Stimulated activated effector memory CD8-positive, alpha-beta T cell treated with anti-CD3 and anti-CD28 coated beads, Interleukin-12 subunit alpha, Interleukin-12 subunit beta, amount 100 ng/mL, for 72 hours (primary cell): ENCODE measurements at regions not wholly inside any gene's neighbourhood (a gene's known extent, or its start where the extent isn't known, plus 50 kb on each side); places are given as distances from the start of the nearest gene placed in this dataset.

ENCODE experiments used
- ATAC-seq: fragments of 150-1000 bp; cut with Tn5 transposase; 2 replicates; pipeline ENCODE4 v1.10.0; 2021
- DNase-seq, 2 donors: peaks; one replicate each; pipeline ENCODE4 v3.0.0; 2021 to 2022; ENCODE audit warnings: low spot score in 2 of 2
- H3K27ac Mint-ChIP-seq: one replicate; pipeline ENCODE4 v1.8.0; 2022; ENCODE audit warnings: mild to moderate bottlenecking, mixed read lengths
- H3K36me3 Mint-ChIP-seq: one replicate; pipeline ENCODE4 v1.8.0; 2022; ENCODE audit warnings: mild to moderate bottlenecking, mixed read lengths
- H3K4me1 Mint-ChIP-seq: one replicate; pipeline ENCODE4 v1.8.0; 2022; ENCODE audit warnings: mixed read lengths
- H3K4me3 Mint-ChIP-seq: one replicate; pipeline ENCODE4 v1.8.0; 2022; ENCODE audit warnings: mild to moderate bottlenecking, mixed read lengths
- H3K9me3 Mint-ChIP-seq: one replicate; pipeline ENCODE4 v1.8.0; 2022; ENCODE audit warnings: mixed read lengths

DNA sequence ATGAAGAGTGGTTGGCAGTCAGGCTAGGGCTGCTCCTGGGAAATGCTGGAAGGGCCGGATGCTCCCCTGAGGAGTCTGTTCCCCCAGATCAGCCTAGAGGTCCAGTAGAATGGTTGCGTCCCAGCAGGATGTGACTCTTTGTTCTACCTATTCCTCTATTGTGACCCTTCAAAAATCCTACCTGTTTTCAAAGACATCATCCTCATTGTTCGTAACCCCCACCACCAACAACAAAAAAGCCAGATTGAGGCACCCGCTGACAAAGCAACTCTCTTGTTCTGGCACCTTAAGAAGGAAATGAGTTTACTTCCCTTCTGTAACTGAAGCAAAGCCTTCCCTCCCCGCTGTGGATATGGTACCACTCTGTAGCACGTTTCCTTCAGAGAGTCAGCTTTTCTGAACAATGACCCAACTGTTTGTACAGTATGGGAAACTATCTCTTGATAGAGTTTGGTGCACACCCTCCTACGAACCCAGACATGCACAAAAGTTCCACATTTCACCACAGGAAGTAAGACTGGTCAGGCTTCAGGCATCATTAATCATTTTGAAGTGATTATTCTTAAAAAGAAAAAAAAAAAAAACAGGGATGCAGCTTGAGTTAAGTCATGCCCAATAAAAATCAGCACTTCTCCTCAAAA is 207.2 kb downstream of the ENC1 start:
- no peak overlapping the region for H3K4me3 Mint-ChIP-seq
- ATAC-seq (no peak), DNase-seq (no peak)
- H3K9me3 Mint-ChIP-seq = no peaks in the 10 kb centered on the region
- no peak overlapping the region for H3K27ac Mint-ChIP-seq
- no peaks in the 10 kb centered on the region for H3K4me1 Mint-ChIP-seq
- no peaks in the 10 kb centered on the region for H3K36me3 Mint-ChIP-seq

GRCh38 chr5:74432721-74433120 is 207.8 kb downstream of the ENC1 start:
- H3K9me3 Mint-ChIP-seq = no peaks in the 10 kb centered on the region
- H3K27ac Mint-ChIP-seq = no peak overlapping the region
- no peaks in the 10 kb centered on the region for H3K36me3 Mint-ChIP-seq
- no peak for ATAC-seq
- no peak overlapping the region for H3K4me3 Mint-ChIP-seq
- DNase-seq = no peak
- H3K4me1 Mint-ChIP-seq = no peaks in the 10 kb centered on the region

DNA sequence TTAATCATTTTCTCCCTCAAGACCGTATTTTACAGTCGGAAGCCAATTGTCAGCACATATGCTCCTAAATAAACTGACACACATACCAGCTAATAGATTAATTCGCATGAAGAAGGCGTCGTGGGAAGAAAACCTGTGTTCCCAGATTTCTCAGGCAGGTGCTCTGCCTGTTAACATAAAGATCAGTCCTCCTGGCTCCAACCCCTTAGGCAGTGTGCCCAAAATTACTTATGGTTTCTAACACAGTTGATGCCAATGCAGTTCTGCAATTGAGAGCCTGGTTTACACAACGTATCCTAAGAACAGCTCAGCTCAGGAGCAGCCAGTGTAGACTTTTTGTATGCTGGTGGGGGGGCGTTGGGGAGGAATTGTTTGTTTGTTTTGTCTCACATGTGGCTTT is 208.3 kb downstream of the ENC1 start:
- H3K4me3 Mint-ChIP-seq = no peak overlapping the region
- ATAC-seq (no peak), DNase-seq (no peak)
- no peak overlapping the region for H3K27ac Mint-ChIP-seq
- no peaks in the 10 kb centered on the region for H3K4me1 Mint-ChIP-seq
- H3K9me3 Mint-ChIP-seq = no peaks in the 10 kb centered on the region
- no peaks in the 10 kb centered on the region for H3K36me3 Mint-ChIP-seq

- Mint-ChIP-seq H3K36me3 (no peaks in the 10 kb centered on the region), H3K9me3 (no peaks in the 10 kb centered on the region), H3K27ac (no peak overlapping the region), H3K4me3 (no peak overlapping the region), H3K4me1 (no peaks in the 10 kb centered on the region)
- no peak for DNase-seq
- ATAC-seq = no peak
These were observed 209.2 kb downstream of the ENC1 start for GRCh38 chr5:74431290-74431669.

GRCh38 chr5:74430631-74431289 is 209.8 kb downstream of the ENC1 start:
- no peaks in the 10 kb centered on the region for H3K9me3 Mint-ChIP-seq
- DNase-seq (no peak), ATAC-seq (no peak)
- no peaks in the 10 kb centered on the region for H3K4me1 Mint-ChIP-seq
- H3K4me3 Mint-ChIP-seq = no peak overlapping the region
- no peak overlapping the region for H3K27ac Mint-ChIP-seq
- H3K36me3 Mint-ChIP-seq = no peaks in the 10 kb centered on the region

GRCh38 chr5:74429495-74429894 is 211.0 kb downstream of the ENC1 start:
- DNase-seq (no peak), ATAC-seq (no peak)
- no peak overlapping the region for H3K4me3 Mint-ChIP-seq
- no peaks in the 10 kb centered on the region for H3K36me3 Mint-ChIP-seq
- H3K27ac Mint-ChIP-seq = no peak overlapping the region
- no peaks in the 10 kb centered on the region for H3K9me3 Mint-ChIP-seq
- H3K4me1 Mint-ChIP-seq = no peaks in the 10 kb centered on the region

- Mint-ChIP-seq H3K36me3 (no peaks in the 10 kb centered on the region), H3K9me3 (no peaks in the 10 kb centered on the region), H3K27ac (no peak overlapping the region), H3K4me3 (no peak overlapping the region), H3K4me1 (no peaks in the 10 kb centered on the region)
- no peak for DNase-seq
- no peak for ATAC-seq
These were observed 211.7 kb downstream of the ENC1 start for GRCh38 chr5:74428876-74429275.

- no peak for DNase-seq
These were observed 212.3 kb downstream of the ENC1 start for GRCh38 chr5:74428275-74428674.

GRCh38 chr5:74426506-74426905 is 214.0 kb downstream of the ENC1 start:
- DNase-seq (no peak), ATAC-seq (no peak)
- Mint-ChIP-seq H3K4me1 (no peaks in the 10 kb centered on the region), H3K9me3 (peaks cover 2% of the 10 kb centered on the region), H3K27ac (no peak overlapping the region), H3K4me3 (no peak overlapping the region), H3K36me3 (no peaks in the 10 kb centered on the region)

More at GRCh38 chr5:74428275-74428674, 212.3 kb downstream of the ENC1 start:
- H3K36me3 Mint-ChIP-seq = no peaks in the 10 kb centered on the region
- no peaks in the 10 kb centered on the region for H3K9me3 Mint-ChIP-seq
- no peak overlapping the region for H3K4me3 Mint-ChIP-seq
- no peak overlapping the region for H3K27ac Mint-ChIP-seq
- H3K4me1 Mint-ChIP-seq = no peaks in the 10 kb centered on the region
- no peak for ATAC-seq

GRCh38 chr5:74424162-74424868 is 216.2 kb downstream of the ENC1 start:
- DNase-seq = no peak
- no peaks in the 10 kb centered on the region for H3K36me3 Mint-ChIP-seq
- H3K27ac Mint-ChIP-seq = no peak overlapping the region
- peaks cover 2% of the 10 kb centered on the region for H3K9me3 Mint-ChIP-seq
- H3K4me1 Mint-ChIP-seq = no peaks in the 10 kb centered on the region
- no peak for ATAC-seq
- H3K4me3 Mint-ChIP-seq = no peak overlapping the region

DNA sequence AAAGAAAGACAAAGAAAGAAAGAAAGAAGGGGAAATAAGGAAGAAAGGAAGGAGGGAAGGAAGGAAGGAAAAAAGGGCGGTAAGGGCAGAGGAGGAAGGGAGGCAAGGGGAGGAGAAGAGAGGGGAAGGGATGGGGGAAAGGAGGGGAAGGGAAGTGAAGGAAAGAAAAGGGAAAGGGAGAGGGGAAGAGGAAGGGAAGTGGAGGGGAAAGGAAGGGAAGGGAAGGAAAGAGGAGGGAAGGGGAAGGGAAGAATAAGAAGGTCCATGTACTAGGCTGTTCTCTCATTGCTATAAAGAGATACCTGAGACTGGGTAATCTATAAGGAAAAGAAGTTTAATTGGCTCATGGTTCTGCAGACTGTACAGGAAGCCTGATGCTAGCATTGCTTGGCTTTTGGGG is 217.1 kb downstream of the ENC1 start:
- no peaks in the 10 kb centered on the region for H3K36me3 Mint-ChIP-seq

DNA sequence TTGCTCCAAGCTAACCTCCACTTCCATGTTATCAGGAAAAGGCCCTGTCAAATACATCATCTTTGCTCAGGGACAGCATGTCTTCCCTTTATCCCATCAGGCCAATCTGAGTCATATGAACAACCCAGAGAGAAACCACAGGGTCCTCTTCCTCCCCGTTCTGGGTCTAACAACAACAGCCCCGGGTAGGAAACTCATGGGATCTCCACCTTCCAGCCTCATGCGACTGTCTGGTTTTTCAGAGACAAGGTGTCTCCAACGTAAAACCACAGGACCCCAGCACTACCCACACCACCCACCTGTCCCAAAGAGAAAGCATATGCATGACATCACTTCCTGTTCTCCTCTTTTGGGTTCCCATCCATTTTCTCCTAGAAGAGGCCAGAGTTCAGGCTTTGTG is 217.9 kb downstream of the ENC1 start:
- no peak for ATAC-seq

More for the DNA sequence above, 217.1 kb downstream of the ENC1 start:
- no peak overlapping the region for H3K4me3 Mint-ChIP-seq
- H3K27ac Mint-ChIP-seq = no peak overlapping the region
- no peak for DNase-seq
- H3K4me1 Mint-ChIP-seq = no peaks in the 10 kb centered on the region
- H3K9me3 Mint-ChIP-seq = peaks cover 2% of the 10 kb centered on the region
- no peak for ATAC-seq

DNA sequence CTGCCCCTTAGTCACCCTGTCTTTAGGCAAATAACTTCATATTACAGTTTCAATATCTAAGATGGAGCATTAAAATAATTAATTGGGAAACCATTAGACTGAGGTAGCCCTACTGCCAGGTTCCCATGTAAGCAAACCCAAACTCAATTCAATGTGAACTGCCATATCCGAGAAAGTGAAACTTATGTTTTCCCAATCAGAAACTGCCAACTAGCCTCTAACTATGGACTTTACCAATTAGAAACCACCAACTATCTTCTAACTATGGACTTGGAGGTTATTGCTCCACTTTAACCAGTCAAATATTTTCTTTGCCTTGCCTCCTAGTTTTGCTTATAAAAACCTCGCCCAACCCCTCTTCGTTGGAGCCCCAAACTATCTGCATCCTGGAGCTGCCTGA is 218.5 kb downstream of the ENC1 start:
- Mint-ChIP-seq H3K27ac (no peak overlapping the region), H3K4me1 (no peaks in the 10 kb centered on the region), H3K36me3 (no peaks in the 10 kb centered on the region), H3K4me3 (no peak overlapping the region), H3K9me3 (peaks cover 2% of the 10 kb centered on the region)
- ATAC-seq (no peak), DNase-seq (no peak)

More for the DNA sequence above, 217.9 kb downstream of the ENC1 start:
- H3K36me3 Mint-ChIP-seq = no peaks in the 10 kb centered on the region
- H3K27ac Mint-ChIP-seq = no peak overlapping the region
- no peak for DNase-seq
- H3K9me3 Mint-ChIP-seq = peaks cover 2% of the 10 kb centered on the region
- no peak overlapping the region for H3K4me3 Mint-ChIP-seq
- H3K4me1 Mint-ChIP-seq = no peaks in the 10 kb centered on the region

- H3K27ac Mint-ChIP-seq = no peak overlapping the region
- no peaks in the 10 kb centered on the region for H3K36me3 Mint-ChIP-seq
- no peaks in the 10 kb centered on the region for H3K4me1 Mint-ChIP-seq
- peaks cover 2% of the 10 kb centered on the region for H3K9me3 Mint-ChIP-seq
- ATAC-seq (no peak), DNase-seq (no peak)
- no peak overlapping the region for H3K4me3 Mint-ChIP-seq
These were observed 219.2 kb downstream of the ENC1 start for GRCh38 chr5:74421377-74421776.

DNA sequence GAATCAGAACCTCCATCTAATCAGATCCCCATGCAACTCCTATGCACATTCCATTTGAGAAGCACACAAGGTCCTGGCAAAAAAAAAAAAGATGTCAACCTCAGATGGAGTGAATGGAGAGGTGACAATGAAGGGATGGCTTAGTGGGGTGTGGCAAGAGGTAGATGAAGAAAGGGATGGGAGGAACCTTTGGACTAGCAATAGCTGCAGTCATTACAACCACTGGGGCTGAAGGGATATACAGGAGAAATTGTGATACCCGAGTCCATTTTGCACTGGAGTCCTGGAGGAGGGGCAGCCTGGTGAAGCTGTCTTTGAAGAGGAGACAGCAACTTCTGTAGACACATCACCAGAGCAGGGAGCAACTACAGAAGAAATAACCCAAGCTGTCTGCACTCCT is 219.6 kb downstream of the ENC1 start:
- no peak for DNase-seq
- H3K4me3 Mint-ChIP-seq = no peak overlapping the region
- peaks cover 2% of the 10 kb centered on the region for H3K9me3 Mint-ChIP-seq

DNA sequence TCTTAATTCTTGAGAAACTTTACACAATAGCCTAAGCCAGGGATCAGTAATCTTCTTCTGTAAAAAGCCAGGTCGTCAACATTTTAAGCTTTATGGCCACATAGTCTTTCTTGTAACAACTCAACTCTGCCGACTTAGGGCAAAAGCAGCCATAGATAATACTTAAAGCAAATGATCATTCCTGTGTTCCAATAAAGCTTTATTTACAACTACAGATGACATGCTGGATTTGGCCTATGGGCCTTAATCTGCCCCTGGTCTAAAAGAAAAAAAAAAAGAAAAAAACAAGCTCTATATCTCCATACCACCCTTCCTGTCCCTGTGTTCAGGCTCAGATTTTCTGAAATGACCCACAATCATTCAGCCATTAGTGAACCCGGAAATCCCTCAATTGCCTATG is 220.3 kb downstream of the ENC1 start:
- DNase-seq = no peak
- no peak for ATAC-seq
- H3K36me3 Mint-ChIP-seq = no peaks in the 10 kb centered on the region
- no peaks in the 10 kb centered on the region for H3K4me1 Mint-ChIP-seq
- no peak overlapping the region for H3K27ac Mint-ChIP-seq
- H3K4me3 Mint-ChIP-seq = no peak overlapping the region
- peaks cover 2% of the 10 kb centered on the region for H3K9me3 Mint-ChIP-seq

More for the DNA sequence above, 219.6 kb downstream of the ENC1 start:
- Mint-ChIP-seq H3K4me1 (no peaks in the 10 kb centered on the region), H3K27ac (no peak overlapping the region), H3K36me3 (no peaks in the 10 kb centered on the region)
- no peak for ATAC-seq
